ENCODE measurements at regions not wholly inside any gene's neighbourhood (a gene's known extent, or its start where the extent isn't known, plus 50 kb on each side); places are given as distances from the start of the nearest gene placed in this dataset.
"Not testable (repeated sequence)": the region's sequence is repeated elsewhere in the genome, so short reads cannot be mapped to it uniquely, and the experiment has no call there.

DNA sequence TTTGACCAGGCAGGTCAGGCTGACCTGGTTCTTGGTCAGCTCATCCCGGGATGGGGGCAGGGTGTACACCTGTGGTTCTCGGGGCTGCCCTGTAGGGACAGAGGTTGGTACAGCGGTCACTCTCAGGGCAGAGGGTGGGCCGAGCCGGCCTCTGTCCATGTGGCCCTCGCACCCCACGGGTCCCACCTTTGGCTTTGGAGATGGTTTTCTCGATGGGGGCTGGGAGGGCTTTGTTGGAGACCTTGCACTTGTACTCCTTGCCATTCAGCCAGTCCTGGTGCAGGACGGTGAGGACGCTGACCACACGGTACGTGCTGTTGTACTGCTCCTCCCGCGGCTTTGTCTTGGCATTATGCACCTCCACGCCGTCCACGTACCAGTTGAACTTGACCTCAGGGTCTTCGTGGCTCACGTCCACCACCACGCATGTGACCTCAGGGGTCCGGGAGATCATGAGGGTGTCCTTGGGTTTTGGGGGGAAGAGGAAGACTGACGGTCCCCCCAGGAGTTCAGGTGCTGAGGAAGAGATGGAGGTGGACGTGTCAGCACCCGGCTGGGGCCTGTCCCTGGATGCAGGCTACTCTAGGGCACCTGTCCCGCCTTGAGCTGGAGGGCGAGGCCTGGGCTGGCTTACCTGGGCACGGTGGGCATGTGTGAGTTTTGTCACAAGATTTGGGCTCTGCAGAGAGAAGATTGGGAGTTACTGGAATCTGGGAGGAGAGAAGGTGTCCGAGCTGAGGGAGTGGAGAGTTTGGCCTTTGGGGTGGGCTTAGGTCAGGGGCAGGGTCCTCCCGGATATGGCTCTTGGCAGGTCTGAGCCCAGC, 215.5 kb downstream of the TMEM121 start:
- not testable (repeated sequence) for DNase-seq

DNA sequence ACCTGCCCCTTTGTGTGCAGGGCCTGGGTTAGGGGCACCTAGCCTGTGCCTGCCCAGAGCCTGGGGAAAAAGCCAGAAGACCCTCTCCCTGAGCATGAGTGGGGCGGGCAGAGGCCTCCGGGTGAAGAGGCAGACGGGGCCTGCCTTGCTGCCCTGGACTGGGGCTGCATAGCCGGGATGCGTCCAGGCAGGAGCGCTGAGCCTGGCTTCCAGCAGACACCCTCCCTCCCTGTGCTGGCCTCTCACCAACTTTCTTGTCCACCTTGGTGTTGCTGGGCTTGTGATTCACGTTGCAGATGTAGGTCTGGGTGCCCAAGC, 216.1 kb downstream of the TMEM121 start:
- no peak for DNase-seq

DNA sequence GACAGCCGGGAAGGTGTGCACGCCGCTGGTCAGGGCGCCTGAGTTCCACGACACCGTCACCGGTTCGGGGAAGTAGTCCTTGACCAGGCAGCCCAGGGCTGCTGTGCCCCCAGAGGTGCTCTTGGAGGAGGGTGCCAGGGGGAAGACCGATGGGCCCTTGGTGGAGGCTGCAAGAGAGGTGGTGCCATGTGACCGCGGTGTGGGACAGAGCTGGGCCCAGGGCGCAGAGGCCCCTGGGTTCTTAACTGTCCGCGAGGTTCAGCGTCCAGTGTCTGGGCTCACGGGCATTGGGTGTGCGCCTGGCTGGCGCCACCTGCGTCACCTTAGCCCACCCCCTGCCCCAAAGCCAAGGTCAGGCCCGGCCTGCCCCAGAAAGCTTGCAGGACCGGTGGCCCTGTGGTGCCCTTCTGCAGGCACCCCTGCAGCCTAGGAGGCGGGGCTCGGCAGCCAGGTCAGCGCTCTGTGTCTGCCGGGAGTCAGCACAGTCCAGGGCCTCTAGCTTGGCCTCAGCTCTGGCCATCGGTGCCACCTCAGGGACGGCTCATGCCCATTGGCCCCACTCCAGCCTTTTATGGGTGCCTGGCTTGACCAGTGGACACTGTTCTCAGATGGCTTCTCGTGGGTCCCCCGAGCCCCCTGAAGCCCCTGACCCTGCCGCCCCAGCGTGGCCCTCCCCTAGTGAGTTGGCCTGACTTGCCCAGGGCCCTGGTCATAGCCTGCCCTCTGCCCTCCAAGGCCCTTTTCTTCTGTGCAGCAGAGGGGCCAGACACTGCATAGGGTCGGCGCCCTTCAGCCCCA, 216.7 kb downstream of the TMEM121 start:
- not testable (repeated sequence) for DNase-seq

DNA sequence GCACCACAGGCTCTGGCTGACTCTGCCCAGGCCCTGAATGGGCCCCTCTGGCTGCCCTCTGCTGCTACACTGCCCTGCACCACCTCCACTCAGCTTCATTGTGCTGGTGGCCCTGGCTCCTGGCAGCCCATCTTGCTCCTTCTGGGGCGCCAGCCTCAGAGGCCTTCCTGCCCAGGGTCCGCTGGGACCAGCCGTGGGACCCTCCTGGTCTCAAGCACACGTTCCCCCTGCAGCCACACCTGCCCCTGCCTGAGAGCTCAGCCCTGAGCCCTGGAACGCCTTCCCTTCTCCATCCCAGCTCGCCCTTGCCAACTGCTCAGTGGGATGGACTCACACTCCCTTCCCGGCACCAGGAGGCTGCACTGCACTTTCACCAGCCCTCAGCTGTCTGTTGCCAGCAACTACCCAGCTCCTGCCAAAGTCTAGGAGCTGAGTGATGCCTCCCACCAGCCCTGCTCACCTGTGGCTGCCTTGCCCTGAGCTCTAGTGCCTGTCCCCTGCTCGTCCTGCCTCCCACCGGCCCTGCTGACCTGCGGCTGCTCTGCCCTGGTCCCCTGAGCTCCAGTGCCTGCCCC, 217.9 kb downstream of the TMEM121 start:
- DNase-seq = not testable (repeated sequence)

DNA sequence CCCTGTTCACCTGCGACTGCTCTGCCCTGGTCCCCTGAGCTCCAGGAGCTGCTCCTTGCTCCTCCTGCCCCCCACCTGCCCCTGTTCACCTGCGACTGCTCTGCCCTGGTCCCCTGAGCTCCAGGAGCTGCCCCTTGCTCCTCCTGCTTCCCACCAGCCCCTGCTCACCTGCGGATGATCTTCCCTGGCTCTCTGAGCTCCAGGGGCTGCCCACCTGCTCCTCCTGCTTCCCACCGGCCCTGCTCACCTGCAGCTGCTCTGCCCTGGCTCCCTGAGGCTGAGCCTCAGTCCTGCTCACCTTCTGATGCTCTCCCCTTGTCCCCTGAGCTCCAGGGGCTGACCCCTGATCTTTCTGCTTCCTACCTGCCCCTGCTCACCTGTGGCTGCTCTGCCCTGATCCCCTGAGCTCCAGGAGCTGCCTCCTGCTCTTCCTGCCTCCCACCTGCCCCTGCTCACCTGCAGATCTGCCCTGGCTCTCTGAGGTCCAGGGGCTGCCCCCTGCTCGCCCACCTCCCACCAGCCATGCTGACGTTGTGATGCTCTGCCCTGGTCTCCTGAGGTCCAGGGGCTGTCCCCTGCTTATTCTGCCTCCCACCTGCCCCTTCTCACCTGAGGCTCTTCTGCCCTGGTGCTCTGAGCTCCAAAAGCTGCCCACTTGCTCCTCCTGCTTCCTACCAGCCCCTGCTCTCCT, 219.2 kb downstream of the TMEM121 start:
- DNase-seq = no peak

DNA sequence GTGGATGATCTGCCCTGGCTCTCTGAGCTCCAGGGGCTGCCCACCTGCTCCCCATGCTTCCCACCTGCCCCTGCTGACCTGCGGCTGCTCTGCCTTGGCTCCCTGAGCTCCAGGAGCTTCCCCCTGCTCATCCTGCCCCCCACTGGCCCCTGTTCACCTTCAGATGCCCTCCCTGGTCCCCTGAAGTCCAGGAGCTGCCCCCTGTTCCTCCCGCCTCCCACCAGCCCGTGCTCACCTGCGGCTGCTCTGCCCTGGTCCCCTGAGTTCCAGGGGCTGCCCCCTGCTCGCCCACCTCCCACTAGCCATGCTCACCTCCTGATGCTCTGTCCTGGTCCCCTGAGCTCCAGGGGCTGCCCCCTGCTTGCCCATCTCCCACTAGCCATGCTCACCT, 219.7 kb downstream of the TMEM121 start:
- no peak for DNase-seq

DNA sequence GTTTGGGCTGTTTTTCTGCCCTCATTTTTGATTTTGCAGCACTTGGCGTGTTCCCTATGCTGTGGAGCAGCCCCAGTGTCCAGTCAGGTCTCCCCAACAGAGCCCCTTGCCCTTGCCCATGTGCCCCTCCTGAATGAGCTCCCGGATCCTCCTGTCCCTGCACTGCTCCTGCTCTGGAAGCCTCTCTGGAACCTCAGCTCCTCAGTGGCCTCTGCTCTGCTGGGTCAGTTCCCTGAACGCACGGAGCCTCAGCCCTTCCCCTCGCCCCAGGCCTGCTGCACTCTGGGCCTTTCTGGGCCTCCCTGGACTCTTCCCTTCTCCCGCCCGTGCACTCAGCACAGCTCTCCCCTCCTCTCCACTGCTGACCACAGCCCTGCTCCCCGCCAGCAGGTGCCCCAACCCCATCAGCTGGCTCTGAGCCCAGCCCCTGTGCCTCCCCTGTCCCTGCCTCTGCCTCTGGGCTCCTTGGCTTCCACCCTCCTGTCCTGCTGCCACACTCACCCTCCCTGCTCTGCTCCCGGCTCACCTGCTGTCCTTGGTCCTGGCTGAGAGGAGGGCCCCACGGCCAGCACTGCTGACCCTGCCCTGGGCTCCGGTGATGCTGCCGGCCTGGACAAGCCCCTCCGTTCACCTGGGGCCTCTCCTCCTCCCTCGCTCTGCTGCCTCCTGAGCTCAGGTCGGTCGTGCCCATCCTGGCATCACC, 220.6 kb downstream of the TMEM121 start:
- not testable (repeated sequence) for DNase-seq

DNA sequence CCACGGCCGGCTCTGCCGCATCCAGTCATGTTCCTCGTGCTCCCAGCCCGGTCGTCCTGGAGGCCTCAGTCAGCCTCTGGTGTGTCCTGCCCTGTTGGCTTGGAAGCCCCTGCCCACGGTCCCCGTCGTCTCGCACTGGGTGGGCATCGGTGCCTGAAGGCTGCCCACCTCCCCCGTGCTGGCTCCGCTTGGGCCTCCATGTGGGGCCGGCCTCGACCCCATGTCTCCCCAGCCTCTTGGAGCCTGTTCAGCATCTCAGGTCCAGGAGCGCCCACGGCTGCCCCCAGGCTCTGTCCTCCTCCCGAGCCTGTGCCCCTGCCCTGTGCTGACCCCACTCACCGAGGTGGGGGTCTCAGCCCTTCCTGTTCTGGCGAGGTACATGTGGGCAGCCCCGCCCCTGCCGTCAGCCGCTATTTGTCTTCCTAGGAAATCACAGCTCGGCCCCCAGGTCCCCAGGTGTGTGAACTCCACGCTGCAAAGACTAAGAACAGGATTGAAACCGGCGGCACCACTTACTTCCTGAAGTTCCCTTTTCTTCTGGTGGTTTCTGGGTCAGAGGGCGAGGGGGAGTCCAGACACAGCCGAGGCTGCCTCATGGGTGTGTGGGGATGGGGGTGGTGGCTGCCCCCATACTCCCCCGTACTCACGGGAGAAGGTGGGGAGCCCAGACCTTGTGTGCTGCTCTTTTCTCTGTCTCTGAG, 221.3 kb downstream of the TMEM121 start:
- not testable (repeated sequence) for DNase-seq

DNA sequence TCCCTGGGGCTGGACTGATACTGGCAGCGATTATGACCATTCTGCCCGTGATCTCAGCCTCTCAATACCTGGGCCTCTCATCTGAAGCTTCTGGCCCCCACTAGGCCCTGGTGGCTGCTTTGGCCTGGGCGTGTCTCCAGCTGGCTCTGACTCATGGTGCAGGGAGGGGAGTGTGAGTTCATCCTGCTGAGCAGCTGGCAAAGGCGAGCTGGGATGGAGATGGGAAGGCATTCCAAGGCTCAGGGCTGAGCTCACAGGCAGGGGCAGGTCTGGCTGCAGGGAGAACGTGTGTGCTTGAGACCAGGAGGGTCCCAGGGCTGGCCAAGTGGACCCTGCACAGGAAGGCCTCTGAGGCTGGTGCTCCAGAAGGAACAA, 221.8 kb downstream of the TMEM121 start:
- no peak for DNase-seq

DNA sequence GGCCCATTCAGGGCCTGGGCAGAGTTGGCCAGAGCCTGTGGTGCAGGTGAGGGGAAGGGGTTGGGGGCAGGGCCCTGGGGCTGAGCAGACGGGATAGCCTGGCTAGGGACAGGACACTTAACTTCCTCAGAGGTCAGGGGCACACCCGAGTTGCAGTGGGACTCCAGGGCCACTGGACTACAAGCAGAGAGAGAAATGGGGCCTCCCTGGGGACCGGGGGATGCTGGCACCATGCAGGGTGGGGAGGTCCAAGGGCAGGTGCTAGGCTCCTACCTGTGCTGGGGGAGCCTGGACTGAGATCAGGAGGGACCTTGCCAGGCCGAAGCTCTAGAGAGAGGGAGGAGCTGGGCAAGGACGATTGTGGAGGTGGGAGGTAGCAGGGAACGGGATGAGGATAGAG, 222.3 kb downstream of the TMEM121 start:
- not testable (repeated sequence) for DNase-seq

DNA sequence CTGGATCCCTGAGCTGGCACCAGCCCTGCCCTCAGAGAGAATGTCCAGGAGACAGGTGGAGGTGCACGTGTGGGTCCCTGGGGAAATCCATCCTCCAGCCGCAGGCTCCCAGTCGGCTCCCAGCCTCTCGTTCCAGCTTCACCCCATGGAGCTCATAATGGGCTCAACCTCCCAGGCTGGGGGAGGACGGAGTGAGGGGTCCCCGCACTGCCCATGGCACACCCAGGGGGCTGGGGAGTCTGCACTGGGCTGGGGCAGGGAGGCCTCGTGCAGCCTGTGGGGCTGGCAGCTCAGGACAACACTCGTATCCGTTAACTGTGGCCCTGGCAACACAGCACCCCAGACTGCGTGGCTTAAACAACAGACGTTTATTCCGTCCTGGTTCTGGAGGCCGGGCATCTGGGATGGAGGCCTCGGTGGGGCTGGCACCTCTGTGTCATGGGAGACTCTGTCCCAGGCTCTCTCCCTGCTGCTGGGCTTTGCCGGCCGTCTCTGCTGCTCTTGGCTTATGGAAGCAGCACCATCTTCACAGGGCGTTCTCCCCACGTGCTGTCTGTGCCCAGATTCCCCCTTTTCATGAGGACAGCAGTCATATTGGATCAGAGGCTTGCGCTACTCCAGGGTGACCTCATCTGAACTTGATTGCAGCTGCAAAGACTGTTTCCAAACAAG, 223.6 kb downstream of the TMEM121 start:
- not testable (repeated sequence) for DNase-seq

DNA sequence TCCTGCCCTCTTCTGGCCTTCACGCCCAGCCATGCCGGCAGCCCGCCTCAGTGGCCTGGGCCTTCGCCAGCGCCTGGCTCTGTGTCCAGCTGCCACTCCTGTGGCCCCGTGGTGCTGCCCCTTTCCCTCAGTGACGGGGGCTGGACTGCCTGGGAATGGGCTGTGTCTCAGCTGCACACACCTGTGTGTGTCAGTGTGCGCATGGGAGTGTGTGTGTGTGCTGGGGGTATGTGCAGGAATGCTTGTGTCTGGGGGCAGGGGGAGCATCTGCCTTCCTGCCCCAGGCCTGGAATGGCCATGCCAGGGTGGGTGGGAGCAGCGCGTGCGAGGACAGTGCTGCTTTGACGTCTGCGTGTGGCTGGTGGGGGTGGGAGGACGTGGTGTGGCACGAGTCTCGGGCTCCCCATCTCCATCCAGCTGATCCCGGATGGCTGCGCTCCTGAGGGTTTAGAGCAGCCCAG, 224.9 kb downstream of the TMEM121 start:
- DNase-seq = not testable (repeated sequence)

DNA sequence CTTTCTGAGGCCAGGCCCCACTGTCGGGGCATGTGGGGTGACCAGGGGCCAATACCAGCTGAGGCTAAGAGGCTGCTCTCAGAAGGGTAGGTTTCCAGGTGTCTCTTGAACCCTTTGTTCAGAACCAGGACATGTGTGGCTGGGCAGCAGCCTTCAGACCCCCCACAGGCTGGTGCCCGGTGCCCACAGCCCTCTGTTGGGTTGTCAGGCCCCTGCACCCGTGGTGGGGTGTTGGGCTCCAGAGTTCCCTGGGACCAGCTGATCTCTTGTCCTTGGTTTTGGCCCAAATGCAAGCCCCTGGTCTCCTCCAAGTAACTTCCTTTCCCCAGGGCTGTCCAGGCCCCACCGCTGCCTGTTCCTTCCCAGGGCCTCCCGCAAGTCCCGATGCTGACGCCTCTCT, 226.0 kb downstream of the TMEM121 start:
- not testable (repeated sequence) for DNase-seq

DNA sequence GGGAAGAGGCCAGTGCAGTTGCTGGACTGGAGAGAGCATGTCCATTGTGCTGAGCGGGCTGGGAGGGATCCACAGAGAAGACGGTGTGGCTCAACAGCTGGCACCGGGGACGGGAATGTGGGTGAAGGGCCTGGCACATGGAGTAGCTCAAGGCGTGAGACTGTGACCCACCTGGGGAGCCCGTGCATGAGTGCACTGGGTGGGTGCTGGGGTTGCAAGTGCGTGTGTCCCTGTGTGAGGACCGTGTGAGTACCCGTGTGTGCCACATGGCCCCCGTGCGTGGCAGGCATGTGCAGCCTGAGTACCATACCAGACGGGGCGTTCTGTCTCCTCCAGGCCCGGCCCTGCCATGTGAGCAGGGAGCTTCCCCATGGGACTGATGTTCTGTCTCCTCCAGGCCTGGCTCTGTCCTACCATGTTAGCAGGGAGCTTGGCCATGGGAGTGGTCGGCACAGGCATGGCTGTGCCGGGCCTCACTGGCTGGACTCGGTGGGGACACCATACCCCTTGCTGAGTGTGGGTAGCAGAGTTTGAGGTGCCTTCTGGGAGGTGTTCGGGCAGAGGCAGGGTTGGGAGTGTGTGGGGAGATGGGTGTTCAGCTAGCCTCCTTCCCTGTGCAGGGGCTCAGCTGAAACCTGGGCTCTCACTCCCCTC, 234.4 kb downstream of the TMEM121 start:
- DNase-seq = no peak

DNA sequence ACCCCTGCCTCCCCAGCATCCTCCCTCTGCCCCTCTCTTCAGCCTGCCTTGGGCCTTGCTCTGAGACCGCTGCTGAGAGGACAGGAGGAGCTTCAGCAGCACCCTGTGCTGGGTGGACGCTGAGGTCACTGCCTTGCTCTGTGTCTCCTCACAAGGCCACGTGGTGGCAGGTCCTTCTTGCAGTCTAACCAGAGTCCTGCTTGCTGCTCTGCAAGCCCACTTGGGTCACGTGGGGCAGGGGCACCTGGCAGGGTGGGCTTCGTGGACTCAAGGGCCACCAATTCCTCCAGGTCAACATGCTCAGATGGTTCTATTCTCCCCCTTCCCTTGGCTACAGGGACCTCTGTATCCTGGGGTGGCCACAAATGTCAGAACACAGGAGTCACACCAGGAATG, 235.0 kb downstream of the TMEM121 start:
- not testable (repeated sequence) for DNase-seq

DNA sequence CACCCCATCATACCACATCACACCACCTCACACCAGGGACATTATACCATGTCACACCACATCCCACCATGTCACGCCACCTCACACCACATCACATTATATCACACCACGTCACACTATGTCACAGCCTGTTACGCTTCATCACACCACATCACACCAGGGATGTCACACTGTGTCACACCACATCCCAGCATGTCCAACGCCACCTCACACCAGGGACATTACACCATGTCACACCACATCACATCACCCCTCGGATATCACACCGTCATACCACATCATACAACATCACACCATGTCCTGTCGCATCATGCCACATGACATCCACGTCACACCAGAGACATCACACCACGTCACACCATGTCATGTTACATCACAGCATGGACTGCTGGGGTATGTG, 235.5 kb downstream of the TMEM121 start:
- DNase-seq = no peak

DNA sequence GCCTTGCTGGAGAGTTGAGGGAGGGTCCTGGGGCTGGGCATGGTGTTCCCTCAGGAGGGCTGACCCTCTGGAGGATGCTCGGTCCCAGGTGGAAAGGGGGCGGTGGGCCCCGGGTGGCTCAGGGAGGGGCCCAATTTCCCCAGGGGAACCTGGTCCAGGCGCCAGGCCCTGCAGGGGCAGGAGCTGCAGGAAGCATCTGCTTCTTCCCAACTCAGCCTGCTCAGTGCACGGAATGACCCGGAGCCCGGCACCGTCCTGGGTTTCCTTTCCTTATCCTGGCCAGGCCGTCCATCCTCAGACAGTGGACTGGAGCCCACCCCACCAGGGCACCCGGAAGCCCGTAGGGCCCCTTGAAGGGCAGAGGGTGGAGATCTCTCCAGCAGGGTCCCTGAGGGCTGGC, 235.9 kb downstream of the TMEM121 start:
- DNase-seq = not testable (repeated sequence)

DNA sequence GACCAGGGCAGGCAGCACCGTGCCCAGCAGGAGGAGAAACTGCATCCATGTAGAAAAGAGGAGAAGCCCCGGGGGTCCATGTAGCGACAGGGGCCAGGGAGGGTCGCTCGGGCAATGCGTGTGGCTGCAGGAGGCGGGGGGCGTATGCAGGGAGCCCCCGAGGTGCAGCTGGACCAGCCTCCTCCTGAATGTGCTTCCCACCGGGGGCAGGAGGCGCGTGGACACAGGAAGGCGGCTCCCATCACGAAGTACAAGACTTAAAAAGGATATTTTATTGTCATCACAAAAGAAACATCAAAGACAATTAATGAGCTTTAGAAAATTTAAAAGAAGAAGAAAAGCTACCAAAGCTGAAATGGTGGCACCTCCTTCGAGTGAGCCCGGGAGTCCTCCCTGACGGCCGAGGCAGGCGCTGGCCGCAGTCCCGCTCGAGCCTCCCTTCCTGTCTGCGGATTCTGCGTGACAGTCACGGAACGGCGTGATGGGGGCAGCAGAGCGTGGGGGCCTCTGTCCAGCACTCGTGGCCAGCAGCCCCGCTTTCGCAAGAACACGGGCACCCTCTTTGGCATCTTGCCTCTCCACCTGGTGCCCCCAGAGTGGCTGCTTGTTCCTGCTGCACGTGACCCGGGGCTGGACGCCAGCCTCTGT, 238.0 kb downstream of the TMEM121 start:
- not testable (repeated sequence) for DNase-seq

DNA sequence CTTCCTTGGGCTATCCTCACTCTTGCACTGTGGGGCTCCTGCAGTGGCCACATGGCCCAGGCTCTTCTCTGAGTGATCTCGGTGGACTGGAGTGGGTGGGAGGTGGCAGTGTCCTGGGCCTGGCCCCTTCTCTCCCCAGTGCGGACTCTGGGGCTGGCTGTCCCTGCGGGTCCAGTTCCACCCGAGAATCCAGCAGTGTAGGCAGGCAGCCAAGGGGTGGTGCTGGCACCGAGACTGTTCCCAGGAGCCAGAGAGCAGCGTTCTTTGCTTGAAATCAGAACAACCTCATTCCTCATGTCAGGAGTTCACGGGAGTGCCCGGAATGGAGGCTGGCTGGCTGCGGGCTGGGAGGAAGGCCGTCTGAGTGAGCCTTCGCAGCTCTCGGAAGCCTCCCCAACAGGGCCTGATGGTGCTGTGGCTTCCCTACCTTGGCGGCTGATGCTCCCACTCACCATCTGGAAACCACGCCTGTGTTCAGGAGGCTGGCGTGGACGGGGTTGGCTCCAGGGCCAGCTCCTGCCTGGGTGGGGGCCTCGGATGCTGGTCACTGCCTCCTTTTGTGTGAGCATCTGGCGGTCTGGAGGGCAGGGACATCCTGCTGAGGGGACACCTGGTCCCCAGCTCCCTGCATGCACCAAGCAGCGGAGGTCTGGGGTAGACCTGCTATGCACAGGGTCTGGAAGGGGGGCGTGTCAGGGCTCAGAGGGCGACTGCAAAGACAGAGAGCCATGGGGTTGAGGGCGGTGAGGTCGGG, 238.9 kb downstream of the TMEM121 start:
- not testable (repeated sequence) for DNase-seq
